GM12878 (cell line): ENCODE measurements at regions not wholly inside any gene's neighbourhood (a gene's known extent, or its start where the extent isn't known, plus 50 kb on each side); places are given as distances from the start of the nearest gene placed in this dataset.

Experiments used
- CHD1 ChIP-seq: IDR thresholded peaks from 2 replicates; pipeline ENCODE4 v1.6.1; 2012; ENCODE audit warnings: low read depth, low read length, improper control_type of control experiment
- CTCF ChIP-seq, 3 experiments: IDR thresholded peaks in 2 of 3; conservative IDR thresholded peaks in 1 of 3; 2 replicates each; pipeline ENCODE4 v1.5.1; 2011; ENCODE audit warnings: low read depth in 3 of 3, low read length in 3 of 3, mild to moderate bottlenecking in 3 of 3, control low read depth in 2 of 3, moderate library complexity in 2 of 3, inconsistent platforms in 1 of 3, mixed read lengths in 1 of 3; ENCODE audit not compliant: control insufficient read depth in 2 of 3, insufficient read depth in 1 of 3; ENCODE audit errors: extremely low read depth in 1 of 3
- EZH2 ChIP-seq: IDR thresholded peaks from 2 replicates; pipeline ENCODE4 v1.6.1; 2012; ENCODE audit warnings: low read depth, mild to moderate bottlenecking, control low read depth, inconsistent platforms, low read length, borderline replicate concordance; ENCODE audit not compliant: control insufficient read depth
- STAT3 ChIP-seq: IDR thresholded peaks from 2 replicates; pipeline ENCODE4 v1.6.1; 2011; ENCODE audit warnings: low read depth, low read length, improper control_type of control experiment
- TCF12 ChIP-seq: IDR thresholded peaks from 2 replicates; pipeline ENCODE4 v1.6.1; 2011; ENCODE audit warnings: low read depth, mild to moderate bottlenecking, low read length
- ZNF217 ChIP-seq: fragments of 450-650 bp; IDR thresholded peaks from 2 replicates; pipeline ENCODE4 v1.6.1; 2017; ENCODE audit warnings: antibody characterized with exemption, mild to moderate bottlenecking

GRCh38 chr3:95442766-95443165, 1371.6 kb upstream of the EPHA6 start:
- TF ChIP-seq TCF12: no peak
- no peak for TF ChIP-seq CTCF (IDR thresholded peaks at IDR 0.05 in 2 of 3, conservative IDR thresholded peaks at IDR 0.05 in 1 of 3; ENCODE audit: control insufficient read depth in 2 of 3, extremely low read depth in 1 of 3, insufficient read depth in 1 of 3, low read depth in 3 of 3, low read length in 3 of 3)
- TF ChIP-seq STAT3: no peak
- no peak for TF ChIP-seq EZH2
- TF ChIP-seq CHD1: no peak
- TF ChIP-seq ZNF217: no peak
